Esophagus muscularis mucosa (tissue), 4 donors: ENCODE measurements at regions not wholly inside any gene's neighbourhood (a gene's known extent, or its start where the extent isn't known, plus 50 kb on each side); places are given as distances from the start of the nearest gene placed in this dataset.

ENCODE experiments used
- DNase-seq: peaks from one replicate; pipeline ENCODE4 v3.0.0-alpha.2; 2017; ENCODE audit errors: extremely low spot score
- H3K27ac ChIP-seq, 4 donors: fragments of 200-600 bp; sonication (generic); replicated peaks in 1 of 4; 1 replicate in 3 of 4; 2 replicates in 1 of 4; pipeline ENCODE4 v1.5.1; 2016 to 2019; ENCODE audit warnings: mild to moderate bottlenecking in 1 of 4
- H3K27me3 ChIP-seq, 4 donors: fragments of 200-600 bp; sonication (generic); one replicate each; pipeline versions ENCODE4 v1.5.1 to v1.6.0; 2016 to 2019
- H3K36me3 ChIP-seq, 4 donors: fragments of 200-600 bp; sonication (generic); one replicate each; pipeline ENCODE4 v1.5.1; 2016 to 2019
- H3K4me1 ChIP-seq, 4 donors: fragments of 200-600 bp; sonication (generic); one replicate each; pipeline ENCODE4 v1.5.1; 2016 to 2019
- H3K4me3 ChIP-seq, 4 donors: fragments of 200-600 bp; sonication (generic); 1 replicate in 2 of 4; 2 replicates in 2 of 4; pipeline ENCODE4 v1.5.1; 2016 to 2019; ENCODE audit warnings: mild to moderate bottlenecking in 4 of 4, moderate library complexity in 1 of 4
- H3K9me3 ChIP-seq, 4 donors: fragments of 200-600 bp; sonication (generic); 1 replicate in 3 of 4; 2 replicates in 1 of 4; pipeline ENCODE4 v1.5.1; 2016 to 2019
- EP300 ChIP-seq: sonication (generic); formaldehyde crosslinking; IDR thresholded peaks from one replicate; pipeline ENCODE4 v1.6.1; 2017; ENCODE audit warnings: antibody characterized with exemption
- POLR2A ChIP-seq: fragments of 450-650 bp; IDR thresholded peaks from one replicate; pipeline ENCODE4 v1.6.1; 2017; ENCODE audit warnings: antibody characterized with exemption, moderate library complexity, mild to moderate bottlenecking, low read depth
- POLR2AphosphoS5 ChIP-seq, 2 donors: sonication (generic); formaldehyde crosslinking; IDR thresholded peaks; one replicate each; pipeline ENCODE4 v1.6.1; 2017; ENCODE audit warnings: antibody characterized with exemption in 2 of 2
- WGBS: methylation state at CpG from one replicate; pipeline ENCODE4 v1.1.5; 2018; 5-methylcytosine and 5-hydroxymethylcytosine counted together
- intact Hi-C: fragments of 100-400 bp; cut with DNase I; formaldehyde crosslinking; loops from one replicate; pipeline ENCODE4 v1.15.1; 2023
- TF ChIP-seq, protein P1 (sequence below), 3 experiments: fragments of 200-600 bp in 2 of 3; fragments of 450-650 bp in 1 of 3; sonication (generic) in 2 of 3; IDR thresholded peaks; one replicate each; pipeline ENCODE4 v1.5.1; 2017 to 2019; ENCODE audit warnings: antibody characterized with exemption in 3 of 3, mild to moderate bottlenecking in 2 of 3, moderate library complexity in 1 of 3

- H3K27ac ChIP-seq = no peak overlapping the region
- DNase-seq = no peak
- H3K9me3 ChIP-seq = no peaks in the 10 kb centered on the region
- H3K36me3 ChIP-seq = no peaks in the 10 kb centered on the region
- H3K27me3 ChIP-seq = no peaks in the 10 kb centered on the region
- intact Hi-C loops = no loop called here
- no peak for TF ChIP-seq POLR2A
- no peak for TF ChIP-seq POLR2AphosphoS5 (IDR thresholded peaks at IDR 0.05)
- TF ChIP-seq EP300 = no peak
- TF ChIP-seq, protein P1, sequence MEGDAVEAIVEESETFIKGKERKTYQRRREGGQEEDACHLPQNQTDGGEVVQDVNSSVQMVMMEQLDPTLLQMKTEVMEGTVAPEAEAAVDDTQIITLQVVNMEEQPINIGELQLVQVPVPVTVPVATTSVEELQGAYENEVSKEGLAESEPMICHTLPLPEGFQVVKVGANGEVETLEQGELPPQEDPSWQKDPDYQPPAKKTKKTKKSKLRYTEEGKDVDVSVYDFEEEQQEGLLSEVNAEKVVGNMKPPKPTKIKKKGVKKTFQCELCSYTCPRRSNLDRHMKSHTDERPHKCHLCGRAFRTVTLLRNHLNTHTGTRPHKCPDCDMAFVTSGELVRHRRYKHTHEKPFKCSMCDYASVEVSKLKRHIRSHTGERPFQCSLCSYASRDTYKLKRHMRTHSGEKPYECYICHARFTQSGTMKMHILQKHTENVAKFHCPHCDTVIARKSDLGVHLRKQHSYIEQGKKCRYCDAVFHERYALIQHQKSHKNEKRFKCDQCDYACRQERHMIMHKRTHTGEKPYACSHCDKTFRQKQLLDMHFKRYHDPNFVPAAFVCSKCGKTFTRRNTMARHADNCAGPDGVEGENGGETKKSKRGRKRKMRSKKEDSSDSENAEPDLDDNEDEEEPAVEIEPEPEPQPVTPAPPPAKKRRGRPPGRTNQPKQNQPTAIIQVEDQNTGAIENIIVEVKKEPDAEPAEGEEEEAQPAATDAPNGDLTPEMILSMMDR (IDR thresholded peaks at IDR 0.05) = no peak
- H3K4me3 ChIP-seq = no peak overlapping the region
- 77% methylated on average over 4 of the region's 4 CpGs for WGBS
- no peaks in the 10 kb centered on the region for H3K4me1 ChIP-seq
These were observed 93.8 kb upstream of the SKOR2 start for GRCh38 chr18:47345291-47345690.

- TF ChIP-seq POLR2AphosphoS5 (IDR thresholded peaks at IDR 0.05) = no peak
- TF ChIP-seq, protein P1 (IDR thresholded peaks at IDR 0.05) = no peak
- no peak for TF ChIP-seq POLR2A
- TF ChIP-seq EP300 = no peak
- Histone ChIP-seq H3K36me3 (no peaks in the 10 kb centered on the region), H3K27ac (no peak overlapping the region), H3K9me3 (no peaks in the 10 kb centered on the region), H3K27me3 (no peaks in the 10 kb centered on the region), H3K4me1 (no peaks in the 10 kb centered on the region), H3K4me3 (no peak overlapping the region)
- DNase-seq = no peak
- WGBS = 66% methylated on average over 4 of the region's 4 CpGs
- intact Hi-C loops = no loop called here
These were observed 91.8 kb upstream of the SKOR2 start for GRCh38 chr18:47343291-47343690.

- WGBS = 85% methylated on average over 1 of the region's 1 CpG
- no peak overlapping the region for H3K27ac ChIP-seq
- TF ChIP-seq EP300 (no peak), POLR2A (no peak)
- no peaks in the 10 kb centered on the region for H3K4me1 ChIP-seq
- H3K4me3 ChIP-seq = no peak overlapping the region
- peak; percentile 64 for DNase-seq
- H3K9me3 ChIP-seq = no peaks in the 10 kb centered on the region
- no peaks in the 10 kb centered on the region for H3K27me3 ChIP-seq
- intact Hi-C loops = no loop called here
- no peaks in the 10 kb centered on the region for H3K36me3 ChIP-seq
These were observed 91.1 kb upstream of the SKOR2 start for GRCh38 chr18:47342566-47342965.

DNA sequence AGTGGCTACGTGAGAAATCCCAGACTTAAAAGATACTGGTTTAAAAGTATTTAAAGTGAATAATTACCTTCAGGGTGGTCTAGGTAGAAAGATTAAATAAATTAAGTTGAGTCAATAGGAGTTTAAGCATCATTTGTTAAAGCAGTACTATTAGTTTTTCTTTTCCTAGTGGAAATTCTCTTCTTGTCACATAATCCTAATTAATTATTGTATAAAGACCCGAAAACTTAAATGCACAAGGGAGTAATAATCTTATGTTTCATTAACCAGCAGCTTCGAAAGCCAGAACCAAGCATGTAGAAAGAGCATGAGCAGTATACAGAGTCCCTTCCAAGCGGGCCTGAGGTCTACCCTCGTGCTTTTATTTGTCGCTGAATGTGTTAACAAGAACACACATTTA, 90.2 kb upstream of the SKOR2 start:
- no peak overlapping the region for H3K4me3 ChIP-seq
- no peak overlapping the region for H3K27ac ChIP-seq
- no peaks in the 10 kb centered on the region for H3K9me3 ChIP-seq
- intact Hi-C loops = no loop called here
- DNase-seq = peak; percentile 60
- H3K36me3 ChIP-seq = no peaks in the 10 kb centered on the region
- H3K27me3 ChIP-seq = no peaks in the 10 kb centered on the region
- WGBS = 59% methylated on average over 6 of the region's 6 CpGs
- no peaks in the 10 kb centered on the region for H3K4me1 ChIP-seq
- TF ChIP-seq, protein P1 (IDR thresholded peaks at IDR 0.05) = no peak
- TF ChIP-seq EP300 = no peak

- TF ChIP-seq POLR2AphosphoS5 (IDR thresholded peaks at IDR 0.05) = no peak
- TF ChIP-seq POLR2A = no peak
- no peak for TF ChIP-seq EP300
- TF ChIP-seq, protein P1 (IDR thresholded peaks at IDR 0.05) = no peak
- Histone ChIP-seq H3K9me3 (no peaks in the 10 kb centered on the region), H3K4me3 (no peak overlapping the region), H3K36me3 (no peaks in the 10 kb centered on the region), H3K27ac (no peak overlapping the region), H3K4me1 (no peaks in the 10 kb centered on the region), H3K27me3 (peaks cover 0 to 17% (median 0%) of the 10 kb centered on the region in 4 donors)
- intact Hi-C loops = no loop called here
- no peak for DNase-seq
These were observed 83.5 kb upstream of the SKOR2 start for GRCh38 chr18:47334966-47335365.
